HL-60 (cell line): ENCODE measurements at regions not wholly inside any gene's neighbourhood (a gene's known extent, or its start where the extent isn't known, plus 50 kb on each side); places are given as distances from the start of the nearest gene placed in this dataset.

Experiments
- DNase-seq, 2 experiments: peaks; one replicate each; pipeline ENCODE4 v3.0.0-alpha.2; 2010 to 2020; ENCODE audit warnings: low read depth in 1 of 2, low spot score in 1 of 2
- H3K27ac ChIP-seq: fragments of 250-450 bp; sonication (Bioruptor Pico); replicated peaks from 2 replicates; pipeline ENCODE4 v1.5.1; 2020; ENCODE audit warnings: mild to moderate bottlenecking, moderate library complexity
- H3K27me3 ChIP-seq: fragments of 250-450 bp; sonication (Bioruptor Pico); 2 replicates; pipeline ENCODE4 v1.5.1; 2021; ENCODE audit warnings: mild to moderate bottlenecking, moderate library complexity; ENCODE audit not compliant: insufficient read depth, poor library complexity, severe bottlenecking
- H3K4me3 ChIP-seq: replicated peaks from 2 replicates; pipeline ENCODE4 v1.5.1; 2011; ENCODE audit warnings: mild to moderate bottlenecking, control low read depth, low read length; ENCODE audit not compliant: insufficient read depth
- GABPA ChIP-seq: IDR thresholded peaks from 2 replicates; pipeline ENCODE4 v1.6.1; 2012; ENCODE audit warnings: low read depth
- POLR2AphosphoS5 ChIP-seq: IDR thresholded peaks from 2 replicates; pipeline ENCODE4 v1.6.1; 2012; ENCODE audit warnings: low read depth
- SPI1 ChIP-seq: IDR thresholded peaks from 2 replicates; pipeline ENCODE4 v1.6.1; 2012; ENCODE audit warnings: low read depth, mild to moderate bottlenecking, borderline replicate concordance
- TF ChIP-seq, protein P1 (sequence below): IDR thresholded peaks from one replicate; pipeline ENCODE4 v1.5.1; 2011; ENCODE audit warnings: low read length, control low read depth, inconsistent platforms; ENCODE audit not compliant: insufficient read depth
- TF ChIP-seq, protein P2 (sequence below): IDR thresholded peaks from 2 replicates; pipeline ENCODE4 v1.6.1; 2012; ENCODE audit warnings: low read depth; ENCODE audit not compliant: insufficient replicate concordance

DNA sequence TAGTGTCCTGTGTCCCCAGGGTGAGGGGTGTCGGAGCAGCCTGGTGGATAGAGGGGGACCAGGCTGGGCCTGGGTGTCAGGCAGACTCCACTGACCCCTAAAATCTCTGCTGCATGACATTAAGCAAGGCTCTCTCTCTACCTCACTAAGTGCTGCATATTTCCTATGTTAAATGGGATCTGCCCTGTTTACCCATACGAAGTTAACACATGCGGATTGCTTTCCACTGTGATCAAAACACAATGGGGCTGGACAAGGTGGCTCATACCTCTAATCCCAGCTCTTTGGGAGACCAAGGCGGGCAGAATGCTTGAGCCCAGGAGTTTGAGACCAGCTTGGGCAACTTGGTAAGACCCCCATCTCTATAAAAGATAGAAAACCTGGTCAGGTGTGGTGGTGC lies 426.2 kb downstream of the MIAT start:
- TF ChIP-seq, protein P1, sequence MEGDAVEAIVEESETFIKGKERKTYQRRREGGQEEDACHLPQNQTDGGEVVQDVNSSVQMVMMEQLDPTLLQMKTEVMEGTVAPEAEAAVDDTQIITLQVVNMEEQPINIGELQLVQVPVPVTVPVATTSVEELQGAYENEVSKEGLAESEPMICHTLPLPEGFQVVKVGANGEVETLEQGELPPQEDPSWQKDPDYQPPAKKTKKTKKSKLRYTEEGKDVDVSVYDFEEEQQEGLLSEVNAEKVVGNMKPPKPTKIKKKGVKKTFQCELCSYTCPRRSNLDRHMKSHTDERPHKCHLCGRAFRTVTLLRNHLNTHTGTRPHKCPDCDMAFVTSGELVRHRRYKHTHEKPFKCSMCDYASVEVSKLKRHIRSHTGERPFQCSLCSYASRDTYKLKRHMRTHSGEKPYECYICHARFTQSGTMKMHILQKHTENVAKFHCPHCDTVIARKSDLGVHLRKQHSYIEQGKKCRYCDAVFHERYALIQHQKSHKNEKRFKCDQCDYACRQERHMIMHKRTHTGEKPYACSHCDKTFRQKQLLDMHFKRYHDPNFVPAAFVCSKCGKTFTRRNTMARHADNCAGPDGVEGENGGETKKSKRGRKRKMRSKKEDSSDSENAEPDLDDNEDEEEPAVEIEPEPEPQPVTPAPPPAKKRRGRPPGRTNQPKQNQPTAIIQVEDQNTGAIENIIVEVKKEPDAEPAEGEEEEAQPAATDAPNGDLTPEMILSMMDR: no peak
- Histone ChIP-seq H3K4me3 (no peak overlapping the region), H3K27ac (no peak overlapping the region), H3K27me3 (no peaks in the 10 kb centered on the region)
- no peak for DNase-seq

DNA sequence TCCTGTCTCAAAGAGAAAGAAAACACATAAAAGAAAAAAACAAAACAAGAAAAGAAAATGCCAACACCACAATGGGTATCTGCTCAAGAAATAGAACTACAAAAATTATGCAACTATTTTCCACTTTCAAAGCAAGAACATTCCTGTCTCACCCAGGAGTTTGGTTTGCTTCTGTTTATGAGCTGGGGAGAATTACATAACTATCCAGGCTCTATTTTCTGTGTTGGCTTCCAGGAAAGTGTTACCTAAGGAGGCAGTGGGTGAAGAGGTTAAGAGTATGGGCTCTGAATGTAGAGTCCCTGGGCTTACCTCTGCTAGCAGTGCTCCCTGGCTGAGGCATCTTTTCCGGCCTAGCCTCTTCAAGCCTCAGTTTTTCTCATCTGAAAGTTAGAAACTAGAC lies 426.7 kb downstream of the MIAT start:
- DNase-seq: no peak
- Histone ChIP-seq H3K27ac (no peak overlapping the region), H3K27me3 (no peaks in the 10 kb centered on the region), H3K4me3 (no peak overlapping the region)
- TF ChIP-seq, protein P1: no peak
- no peak for TF ChIP-seq SPI1
- TF ChIP-seq, protein P2, sequence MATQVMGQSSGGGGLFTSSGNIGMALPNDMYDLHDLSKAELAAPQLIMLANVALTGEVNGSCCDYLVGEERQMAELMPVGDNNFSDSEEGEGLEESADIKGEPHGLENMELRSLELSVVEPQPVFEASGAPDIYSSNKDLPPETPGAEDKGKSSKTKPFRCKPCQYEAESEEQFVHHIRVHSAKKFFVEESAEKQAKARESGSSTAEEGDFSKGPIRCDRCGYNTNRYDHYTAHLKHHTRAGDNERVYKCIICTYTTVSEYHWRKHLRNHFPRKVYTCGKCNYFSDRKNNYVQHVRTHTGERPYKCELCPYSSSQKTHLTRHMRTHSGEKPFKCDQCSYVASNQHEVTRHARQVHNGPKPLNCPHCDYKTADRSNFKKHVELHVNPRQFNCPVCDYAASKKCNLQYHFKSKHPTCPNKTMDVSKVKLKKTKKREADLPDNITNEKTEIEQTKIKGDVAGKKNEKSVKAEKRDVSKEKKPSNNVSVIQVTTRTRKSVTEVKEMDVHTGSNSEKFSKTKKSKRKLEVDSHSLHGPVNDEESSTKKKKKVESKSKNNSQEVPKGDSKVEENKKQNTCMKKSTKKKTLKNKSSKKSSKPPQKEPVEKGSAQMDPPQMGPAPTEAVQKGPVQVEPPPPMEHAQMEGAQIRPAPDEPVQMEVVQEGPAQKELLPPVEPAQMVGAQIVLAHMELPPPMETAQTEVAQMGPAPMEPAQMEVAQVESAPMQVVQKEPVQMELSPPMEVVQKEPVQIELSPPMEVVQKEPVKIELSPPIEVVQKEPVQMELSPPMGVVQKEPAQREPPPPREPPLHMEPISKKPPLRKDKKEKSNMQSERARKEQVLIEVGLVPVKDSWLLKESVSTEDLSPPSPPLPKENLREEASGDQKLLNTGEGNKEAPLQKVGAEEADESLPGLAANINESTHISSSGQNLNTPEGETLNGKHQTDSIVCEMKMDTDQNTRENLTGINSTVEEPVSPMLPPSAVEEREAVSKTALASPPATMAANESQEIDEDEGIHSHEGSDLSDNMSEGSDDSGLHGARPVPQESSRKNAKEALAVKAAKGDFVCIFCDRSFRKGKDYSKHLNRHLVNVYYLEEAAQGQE: no peak
- TF ChIP-seq GABPA: no peak
- no peak for TF ChIP-seq POLR2AphosphoS5

DNA sequence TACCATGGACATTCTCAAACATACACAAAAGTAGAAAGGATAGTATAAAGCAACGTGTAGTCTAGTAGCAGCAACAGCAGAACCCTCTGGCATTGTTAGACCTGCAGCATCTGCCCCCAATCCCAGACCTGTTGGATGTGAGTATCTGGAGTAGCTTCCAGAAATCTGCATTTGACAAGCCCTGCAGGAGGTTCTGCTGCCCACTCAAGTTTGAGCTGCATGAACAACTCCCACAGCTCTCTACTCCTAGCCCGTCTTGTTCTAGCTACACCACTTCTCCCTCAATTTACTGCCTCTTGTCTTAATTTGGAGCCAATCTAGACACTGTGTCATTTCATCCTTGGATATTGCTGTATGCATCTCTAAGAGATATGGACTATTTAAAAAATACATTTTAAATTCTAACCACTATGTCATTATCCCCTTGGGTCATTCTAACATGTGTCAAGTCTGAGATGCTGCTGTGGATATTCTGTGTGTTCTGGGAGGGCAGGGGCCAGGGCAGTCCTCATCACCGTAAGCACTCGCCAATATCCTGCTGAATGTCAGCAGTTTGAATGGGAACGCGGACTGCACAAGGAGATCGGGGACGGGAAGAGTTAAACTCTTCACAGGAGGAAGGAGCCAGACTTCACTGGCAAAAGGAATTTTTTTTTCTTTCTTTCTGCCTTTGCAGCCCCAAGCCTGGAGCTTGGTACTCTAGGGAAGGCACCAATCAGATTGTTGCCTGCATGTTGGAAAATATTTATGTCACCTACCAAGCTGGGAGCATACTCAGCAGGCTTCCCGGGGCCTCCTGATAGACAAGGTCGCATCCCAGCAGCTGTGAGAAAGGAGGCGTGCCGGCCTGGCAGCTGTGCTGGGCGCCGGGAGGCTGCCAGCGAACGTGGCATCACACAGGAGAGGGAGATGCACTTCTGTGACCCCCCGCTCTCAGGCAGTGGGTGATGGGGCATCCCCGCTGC lies 429.0 kb downstream of the MIAT start:
- no peak overlapping the region for H3K4me3 ChIP-seq

More for the DNA sequence above, 429.0 kb downstream of the MIAT start:
- no peak overlapping the region for H3K27ac ChIP-seq
- TF ChIP-seq, protein P2: no peak
- TF ChIP-seq SPI1 (no peak), POLR2AphosphoS5 (no peak), GABPA (no peak)
- TF ChIP-seq, protein P1: no peak
- no peak for DNase-seq
- no peaks in the 10 kb centered on the region for H3K27me3 ChIP-seq
